Heart left ventricle (tissue), 13 donors: ENCODE measurements at regions not wholly inside any gene's neighbourhood (a gene's known extent, or its start where the extent isn't known, plus 50 kb on each side); places are given as distances from the start of the nearest gene placed in this dataset.
"Not testable (repeated sequence)": the region's sequence is repeated elsewhere in the genome, so short reads cannot be mapped to it uniquely, and the experiment has no call there.

Source experiments
- POLR2A ChIP-seq, 2 donors: fragments of 450-650 bp; IDR thresholded peaks; one replicate each; pipeline ENCODE4 v1.6.1; 2017; ENCODE audit warnings: antibody characterized with exemption in 2 of 2, mild to moderate bottlenecking in 2 of 2, moderate library complexity in 2 of 2
- TF ChIP-seq, protein P1 (sequence below), 12 donors: fragments of 200-600 bp; sonication (generic) in 4 of 12; IDR thresholded peaks; one replicate each; pipeline versions ENCODE4 v1.5.0 to v1.8.0; 2018 to 2022; ENCODE audit warnings: antibody characterized with exemption in 12 of 12, mild to moderate bottlenecking in 5 of 12
- donor health status: ischemic (EF 13 %, LVEDD 7.1; RV severe dilation, severe dysfunction).
- donor health status: DM: no; HTN: yes; CAD: no.
- donor health status: DM: no; HTN: no; CAD: no.
- donor health status: ischemic (EF 25% LVEDD 6.9; RV normal size, moderate dysfunction).
- donor health status: ischemic (EF 25% LVEDD 5.7; RV mildly dilated, moderate dysfunction).
- donor health status: ischemic (EF 35%, LVEDD 5.7; RV mildly dilated, moderate dysfunction).
- donor health status: nonischemic (EF 11% LVEDD 7.7; RV severe dilation, severe dysfunction).
- donor health status: DM: yes; HTN: yes; CAD: no.
- donor health status: PGD.
- donor health status: ischemic (EF 29% LVEDD 5.4; RV normal size, mild dysfunction).
- donor health status: nonischemic (EF 23%, LVEDD 6.1; RV moderate dilation, normal function).

DNA sequence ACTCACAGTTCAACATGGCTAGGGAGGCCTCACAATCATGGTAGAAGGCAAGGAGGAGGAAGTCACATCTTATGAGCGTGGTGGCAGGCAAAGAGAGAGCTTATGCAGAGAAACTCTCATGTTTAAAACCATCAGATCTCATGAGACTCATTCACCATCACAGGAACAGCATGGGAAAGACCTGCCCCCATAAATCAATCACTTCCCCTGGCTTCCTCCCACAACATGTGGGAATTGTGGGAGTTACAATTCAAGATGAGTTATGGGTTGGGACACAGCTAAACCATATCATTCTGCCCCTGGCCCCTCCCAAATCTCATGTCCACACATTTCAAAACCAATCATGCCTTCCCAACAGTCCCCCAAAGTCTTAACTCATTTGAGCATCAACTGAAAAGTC is 268.8 kb upstream of the SPAG17 start:
- not testable (repeated sequence) for TF ChIP-seq POLR2A (IDR thresholded peaks at IDR 0.05)
- TF ChIP-seq, protein P1, sequence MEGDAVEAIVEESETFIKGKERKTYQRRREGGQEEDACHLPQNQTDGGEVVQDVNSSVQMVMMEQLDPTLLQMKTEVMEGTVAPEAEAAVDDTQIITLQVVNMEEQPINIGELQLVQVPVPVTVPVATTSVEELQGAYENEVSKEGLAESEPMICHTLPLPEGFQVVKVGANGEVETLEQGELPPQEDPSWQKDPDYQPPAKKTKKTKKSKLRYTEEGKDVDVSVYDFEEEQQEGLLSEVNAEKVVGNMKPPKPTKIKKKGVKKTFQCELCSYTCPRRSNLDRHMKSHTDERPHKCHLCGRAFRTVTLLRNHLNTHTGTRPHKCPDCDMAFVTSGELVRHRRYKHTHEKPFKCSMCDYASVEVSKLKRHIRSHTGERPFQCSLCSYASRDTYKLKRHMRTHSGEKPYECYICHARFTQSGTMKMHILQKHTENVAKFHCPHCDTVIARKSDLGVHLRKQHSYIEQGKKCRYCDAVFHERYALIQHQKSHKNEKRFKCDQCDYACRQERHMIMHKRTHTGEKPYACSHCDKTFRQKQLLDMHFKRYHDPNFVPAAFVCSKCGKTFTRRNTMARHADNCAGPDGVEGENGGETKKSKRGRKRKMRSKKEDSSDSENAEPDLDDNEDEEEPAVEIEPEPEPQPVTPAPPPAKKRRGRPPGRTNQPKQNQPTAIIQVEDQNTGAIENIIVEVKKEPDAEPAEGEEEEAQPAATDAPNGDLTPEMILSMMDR (IDR thresholded peaks at IDR 0.05), result not testable (repeated sequence)
